Iris pigment epithelial cell (primary cell): ENCODE measurements at regions not wholly inside any gene's neighbourhood (a gene's known extent, or its start where the extent isn't known, plus 50 kb on each side); places are given as distances from the start of the nearest gene placed in this dataset.

Source experiments
- DNase-seq: peaks from one replicate; pipeline ENCODE4 v3.0.0-alpha.2; 2011; ENCODE audit warnings: low read depth

DNA sequence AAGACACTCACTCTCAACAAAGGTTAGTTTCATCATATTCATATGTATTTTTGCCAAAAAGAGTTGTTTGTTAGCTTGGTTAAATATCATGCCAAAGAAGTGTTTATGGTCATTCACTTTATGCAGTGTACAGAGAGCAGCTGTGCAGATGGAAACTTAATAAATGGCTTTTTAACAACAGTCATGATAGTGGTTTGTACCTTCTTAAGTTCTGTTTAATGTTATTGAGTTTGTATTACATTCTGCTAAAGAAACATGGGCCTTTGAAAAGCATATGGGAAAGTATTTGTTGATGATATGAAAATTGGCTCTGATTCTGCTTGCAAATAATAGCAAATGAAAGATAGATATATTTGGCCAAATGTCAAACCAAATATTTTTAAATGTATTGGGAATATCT is 607.3 kb downstream of the NCAM2 start:
- no peak for DNase-seq

DNA sequence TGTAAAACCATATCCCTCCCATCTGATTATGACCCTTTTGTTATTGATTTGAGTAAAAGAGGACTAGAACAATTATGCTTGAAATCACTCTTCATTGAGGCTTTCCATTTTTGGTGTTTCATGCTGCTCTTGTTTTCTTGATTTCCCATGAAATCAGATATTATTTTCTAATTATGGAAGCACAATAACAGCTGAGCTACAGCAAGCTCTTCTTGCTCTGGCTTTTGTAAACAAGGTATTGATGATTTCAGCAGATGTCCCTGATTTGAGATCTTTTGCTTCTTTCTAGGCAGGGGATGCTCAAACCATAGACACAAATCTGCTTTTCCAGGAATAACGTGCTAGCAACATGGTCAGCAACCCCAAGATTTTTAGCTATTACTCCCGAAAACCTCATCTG is 607.8 kb downstream of the NCAM2 start:
- no peak for DNase-seq

DNA sequence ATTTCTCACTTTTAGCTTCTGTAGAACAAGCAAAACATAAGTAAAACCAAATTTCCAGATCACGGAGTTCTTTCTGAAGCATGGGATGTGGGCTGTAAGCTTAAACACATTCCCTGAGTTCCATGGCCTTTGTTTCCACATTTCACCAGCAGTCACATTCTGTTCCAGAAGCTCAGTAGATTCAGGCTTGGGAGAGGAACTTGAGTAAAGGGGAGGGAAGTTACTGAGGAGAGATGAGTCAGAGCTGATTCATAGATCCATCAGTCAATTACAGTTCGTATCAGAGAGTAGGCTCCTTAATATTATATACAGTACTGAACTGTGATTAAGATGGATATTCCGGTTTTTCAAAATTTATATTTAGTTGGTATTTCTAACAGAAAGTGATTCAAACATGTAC is 614.3 kb downstream of the NCAM2 start:
- peak; percentile 89 for DNase-seq

DNA sequence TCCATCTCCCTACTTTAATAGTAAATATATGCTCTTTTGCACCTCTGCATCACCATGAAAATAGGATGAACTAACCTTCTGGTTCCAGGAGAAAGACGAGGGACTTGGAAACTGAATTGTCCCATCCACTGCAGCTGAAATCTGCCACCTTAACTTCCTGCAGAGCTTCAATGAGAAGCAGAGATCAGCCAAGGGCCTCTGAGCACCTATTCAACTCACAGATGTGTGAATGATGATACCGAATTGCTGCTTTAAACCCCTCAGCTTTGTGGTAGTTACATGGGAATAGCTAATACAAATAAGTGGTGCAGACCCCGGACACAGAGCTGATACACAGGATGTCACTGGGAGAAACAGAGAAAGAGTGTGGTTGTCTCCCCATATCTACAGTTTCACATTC is 616.8 kb downstream of the NCAM2 start:
- no peak for DNase-seq

DNA sequence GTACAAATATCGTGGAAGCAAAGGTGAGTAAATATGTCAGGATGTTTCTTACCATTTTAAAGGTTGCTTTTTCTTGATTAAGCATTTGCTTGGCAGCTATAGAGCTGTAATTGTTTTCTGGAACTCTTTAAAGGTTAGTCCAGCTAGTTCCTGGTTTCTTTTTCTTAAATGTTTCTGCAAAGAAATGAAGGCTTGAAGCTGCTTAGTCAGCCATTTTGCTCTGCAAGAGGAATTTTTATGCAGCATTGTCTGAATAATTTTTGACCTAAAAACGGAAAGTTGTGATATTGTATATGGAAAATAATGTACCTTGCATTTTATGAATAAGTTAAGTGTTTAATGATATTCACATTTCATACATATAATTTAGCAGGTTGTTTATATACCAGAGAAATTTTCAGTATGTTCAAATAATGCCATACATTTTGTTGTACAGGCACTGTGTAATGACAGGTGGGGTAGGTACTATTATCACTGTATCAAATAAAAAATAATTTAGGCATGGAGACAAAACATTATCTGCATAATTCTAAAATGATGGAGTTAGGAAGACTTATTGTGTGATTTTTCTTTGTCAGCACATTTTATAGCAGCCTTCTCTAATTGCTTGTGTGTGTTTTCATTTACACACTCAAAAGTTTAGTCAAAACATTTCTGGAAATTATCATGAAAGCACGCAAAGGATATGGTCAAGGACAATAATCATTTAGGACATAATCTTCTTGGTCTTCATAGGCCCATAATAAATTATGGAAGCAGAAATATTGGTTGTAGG is 624.4 kb downstream of the NCAM2 start:
- no peak for DNase-seq

DNA sequence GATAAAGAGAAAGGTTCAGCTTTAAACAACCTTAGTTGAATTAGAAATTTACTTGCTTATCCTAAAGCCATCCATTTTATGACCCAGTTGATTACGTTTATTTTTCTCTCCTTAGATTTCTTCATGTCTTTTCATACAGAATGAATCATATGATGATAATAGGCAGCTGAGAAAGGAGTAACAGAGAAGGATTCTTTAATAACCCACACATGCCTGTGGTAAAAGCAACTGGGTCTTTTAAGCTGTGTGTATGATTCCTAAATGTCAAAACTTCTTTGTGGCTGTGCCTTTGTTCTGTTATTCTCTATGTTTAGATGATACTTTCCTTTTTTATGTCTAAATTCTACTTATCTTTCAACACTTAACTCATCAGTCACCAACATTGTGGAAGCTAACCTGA is 626.5 kb downstream of the NCAM2 start:
- peak; percentile 69 for DNase-seq

DNA sequence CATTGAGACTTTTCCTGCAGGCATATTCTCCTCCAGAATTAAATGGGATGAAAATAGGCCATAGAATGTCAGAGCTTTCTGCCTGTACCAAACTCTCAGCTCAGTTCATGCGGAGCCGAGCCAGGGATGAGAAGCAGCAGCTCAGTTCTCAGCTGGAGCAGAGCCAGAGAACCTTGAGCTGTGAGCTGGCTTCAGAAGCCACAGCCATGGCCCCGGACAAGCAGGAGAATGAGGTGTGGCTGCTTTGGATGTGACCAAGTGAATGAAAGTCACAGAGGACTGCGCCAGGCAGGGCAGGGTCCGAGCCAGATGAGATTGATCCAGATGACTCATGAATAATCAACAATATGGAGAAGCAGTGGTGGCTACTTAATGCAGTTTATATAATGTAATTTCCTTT is 633.8 kb downstream of the NCAM2 start:
- peak; percentile 10 for DNase-seq

DNA sequence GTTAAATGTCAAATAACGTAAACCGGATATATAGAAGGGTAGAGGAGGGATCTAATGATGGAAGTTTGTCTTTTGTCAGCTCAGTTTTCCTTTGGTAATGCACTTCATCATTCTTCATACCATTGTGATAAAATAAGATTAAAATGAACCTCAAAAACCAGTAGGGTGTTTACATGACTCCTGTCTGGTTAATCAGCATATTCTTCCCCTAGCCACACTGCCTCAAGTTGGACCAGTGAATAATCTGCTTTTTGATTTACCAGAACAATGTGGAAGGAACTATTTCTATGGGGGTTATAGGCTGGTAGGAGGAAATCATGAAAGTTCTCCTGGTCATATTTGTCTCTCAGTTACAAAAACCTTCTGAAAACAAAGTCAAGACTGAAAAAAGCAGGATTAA is 634.7 kb downstream of the NCAM2 start:
- no peak for DNase-seq

DNA sequence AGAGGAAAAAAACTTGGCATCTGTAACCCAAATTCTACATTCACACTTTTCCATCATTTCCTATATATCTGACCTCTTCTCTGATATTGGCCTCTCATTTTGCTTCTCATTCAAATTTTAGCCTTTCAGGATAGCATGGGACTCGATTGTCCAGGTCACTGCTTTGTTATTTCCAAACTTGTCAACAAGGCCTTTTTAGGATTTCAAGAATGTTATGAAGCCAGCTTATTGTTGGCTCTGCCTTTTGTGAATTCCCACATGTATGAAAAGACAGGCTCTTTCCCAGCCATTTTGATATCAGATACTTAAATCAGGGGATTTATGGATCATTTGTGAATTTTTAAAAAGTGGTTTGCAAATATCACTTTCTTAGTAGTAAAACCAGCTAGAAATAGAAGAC is 663.5 kb downstream of the NCAM2 start:
- DNase-seq: no peak

DNA sequence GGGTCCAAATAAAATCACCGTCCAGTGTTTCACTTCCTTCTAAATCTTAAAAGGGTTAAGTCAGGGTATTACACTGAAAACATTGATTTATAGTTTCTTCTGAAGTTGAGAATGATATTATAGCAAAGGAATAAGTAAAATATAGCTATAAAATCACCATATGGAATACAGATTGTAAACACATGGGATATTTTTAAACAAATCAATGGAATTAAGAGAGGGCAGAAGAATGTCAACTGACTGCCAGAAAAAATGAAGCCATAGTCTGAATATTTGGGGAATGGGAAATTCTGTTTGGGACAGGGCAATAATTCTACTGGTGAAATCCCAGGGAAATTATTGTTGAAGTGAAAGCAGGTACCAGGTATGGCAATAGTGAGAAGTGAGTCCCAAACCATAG is 664.6 kb downstream of the NCAM2 start:
- DNase-seq: no peak

DNA sequence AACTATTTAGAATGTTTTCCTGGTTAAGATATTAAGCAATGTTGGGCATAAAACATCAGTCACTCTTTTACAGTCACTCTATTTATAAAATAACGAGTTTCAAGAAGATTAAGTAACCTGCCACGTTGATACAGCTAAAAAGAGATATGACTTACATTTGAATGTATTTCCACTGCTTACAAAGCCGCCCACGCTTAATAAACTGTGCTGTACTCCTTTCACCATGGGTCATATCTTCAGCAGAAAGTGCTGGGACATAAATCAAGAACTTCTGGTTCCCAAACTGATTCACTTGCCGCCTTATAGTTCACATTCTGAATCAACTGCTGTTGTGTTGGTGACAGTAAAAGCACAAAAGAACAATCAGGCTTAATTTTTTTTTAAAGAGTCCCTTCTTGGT is 666.7 kb downstream of the NCAM2 start:
- peak; percentile 1 for DNase-seq

DNA sequence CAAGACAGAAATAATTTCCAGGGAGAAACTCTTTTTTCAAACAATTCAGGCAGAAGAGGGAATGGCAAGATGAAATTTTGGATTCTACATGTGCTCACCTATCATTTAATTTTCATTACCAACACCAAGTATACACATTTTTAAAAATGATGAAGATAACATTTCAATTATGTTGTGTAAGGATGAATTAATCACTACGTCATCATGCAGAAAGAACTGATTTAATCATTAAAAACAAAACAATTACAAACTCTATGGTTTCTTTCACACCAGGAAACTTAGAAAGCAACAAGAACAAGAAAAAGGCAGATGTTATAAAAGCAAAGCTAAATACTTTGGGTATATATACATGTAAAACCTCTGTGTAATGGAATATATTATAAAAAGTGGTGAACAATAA is 668.5 kb downstream of the NCAM2 start:
- no peak for DNase-seq

DNA sequence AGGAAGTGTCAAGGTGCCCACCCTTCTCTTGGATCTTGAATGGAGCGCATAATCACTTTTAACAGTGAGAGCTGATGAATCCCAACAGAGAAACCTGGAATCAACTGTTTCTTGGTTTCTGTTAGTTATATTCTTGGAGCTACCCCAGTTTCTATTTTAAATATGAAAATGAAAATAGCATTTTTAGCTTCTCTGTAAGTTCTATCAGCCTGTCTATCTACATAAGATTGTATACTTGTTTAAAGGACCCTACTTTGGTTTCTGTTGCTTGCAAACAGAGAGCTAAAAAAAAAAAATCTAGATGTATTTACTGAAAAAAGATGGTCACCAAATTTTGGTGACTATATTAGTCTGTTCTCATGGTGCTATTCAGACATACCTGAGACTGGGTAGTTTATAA is 670.0 kb downstream of the NCAM2 start:
- DNase-seq: no peak

DNA sequence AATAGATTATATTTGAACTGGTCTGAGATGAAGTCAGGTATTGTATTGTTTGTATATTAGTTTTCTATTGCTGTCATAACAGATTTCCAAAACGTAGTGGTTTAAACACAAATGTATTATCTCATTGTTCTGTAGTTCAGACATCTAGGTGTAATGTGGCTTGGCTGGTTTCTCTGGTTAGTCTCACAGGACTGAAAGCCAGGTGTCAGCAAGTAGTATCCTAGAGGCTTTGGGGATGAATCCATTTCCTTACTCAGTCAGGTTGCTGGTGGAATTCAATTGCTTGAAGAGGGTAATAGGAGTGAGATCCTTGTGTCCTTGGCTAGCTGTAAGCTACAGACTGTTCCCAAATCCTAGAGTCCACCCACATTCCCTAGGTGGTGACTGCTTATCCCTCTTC is 675.8 kb downstream of the NCAM2 start:
- DNase-seq: no peak

DNA sequence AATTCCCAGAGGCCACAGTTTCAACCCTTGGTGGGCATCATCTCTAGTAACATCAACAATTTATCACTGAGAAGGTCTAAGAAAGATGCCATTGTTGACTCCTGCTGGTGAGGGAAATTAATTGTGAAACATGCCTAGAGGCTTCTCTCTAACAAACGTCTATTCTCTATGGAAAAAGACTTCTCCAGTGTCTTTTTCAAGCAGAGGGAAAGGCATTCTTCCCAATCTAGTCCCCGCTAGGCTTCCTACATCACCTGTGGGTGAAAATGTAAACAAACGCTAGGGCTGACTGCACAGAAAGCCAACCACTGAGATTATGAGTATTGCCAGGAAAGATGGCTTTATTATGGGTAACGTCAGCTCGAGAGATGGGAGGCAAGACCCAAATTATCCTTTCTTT is 677.4 kb downstream of the NCAM2 start:
- no peak for DNase-seq

DNA sequence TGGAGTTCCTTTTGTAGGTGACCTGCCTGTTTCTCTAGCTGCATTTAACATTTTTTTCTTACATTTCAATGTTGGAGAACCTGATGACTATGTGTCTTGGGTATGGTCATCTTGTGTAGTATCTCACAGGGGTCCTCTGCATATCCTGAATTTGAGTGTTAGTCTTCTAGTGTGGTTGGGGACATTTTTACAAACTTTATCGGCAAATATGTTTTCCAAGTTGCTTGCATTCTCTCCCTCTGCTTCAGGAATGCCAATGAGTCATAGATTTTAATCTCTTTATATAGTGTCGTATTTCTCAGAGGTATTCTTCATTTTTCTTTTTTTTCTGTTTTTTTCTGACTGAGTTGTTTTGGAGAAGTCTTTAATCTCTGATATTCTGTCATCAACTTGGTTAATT is 684.0 kb downstream of the NCAM2 start:
- DNase-seq: peak; percentile 45

DNA sequence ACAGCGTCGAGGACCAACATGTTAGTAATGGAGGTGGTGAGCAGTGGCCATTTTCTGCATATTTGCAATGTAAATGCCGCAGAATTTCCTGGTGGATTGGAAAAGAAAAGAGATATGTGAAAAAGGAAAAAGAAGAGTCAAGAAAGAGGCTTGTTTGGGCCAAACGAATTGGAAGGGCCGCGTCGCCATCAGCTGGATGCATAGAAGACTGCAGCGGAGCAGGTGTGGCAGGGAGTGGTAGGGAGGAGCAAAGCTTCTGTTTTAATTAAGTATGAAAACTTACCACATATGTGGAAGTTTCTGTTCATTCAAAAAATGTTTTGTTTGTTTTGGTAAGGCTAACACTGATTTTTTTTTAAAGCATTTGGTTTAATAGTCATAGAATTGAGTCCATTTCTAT is 690.7 kb downstream of the NCAM2 start:
- DNase-seq: peak; percentile 38

DNA sequence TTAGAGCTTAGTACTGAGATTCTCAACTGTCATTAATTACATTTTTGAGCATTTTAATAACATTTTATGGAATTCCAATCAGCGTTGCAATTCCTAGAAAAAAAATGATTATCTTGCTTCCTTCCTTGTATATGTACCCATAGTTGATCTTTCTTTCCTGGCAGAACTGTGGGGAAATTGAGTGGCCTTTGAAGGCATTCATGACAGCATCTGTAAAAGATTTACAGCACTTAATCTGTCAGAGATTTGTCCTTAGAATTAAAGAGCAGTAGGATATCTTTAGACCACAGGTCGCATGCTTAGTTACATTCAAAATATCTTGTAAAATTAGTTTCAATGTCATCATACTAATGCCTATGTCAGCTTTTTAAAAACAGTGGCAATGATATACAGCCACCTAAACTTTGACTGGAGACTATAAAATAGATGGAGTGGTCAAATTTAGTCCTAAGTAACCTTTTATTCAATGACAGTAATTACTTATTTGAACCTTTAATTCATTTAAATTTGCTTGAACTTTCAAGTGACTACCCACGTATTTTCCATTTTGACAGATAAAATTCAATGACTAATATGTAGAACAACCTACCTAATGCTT is 692.0 kb downstream of the NCAM2 start:
- DNase-seq: no peak

DNA sequence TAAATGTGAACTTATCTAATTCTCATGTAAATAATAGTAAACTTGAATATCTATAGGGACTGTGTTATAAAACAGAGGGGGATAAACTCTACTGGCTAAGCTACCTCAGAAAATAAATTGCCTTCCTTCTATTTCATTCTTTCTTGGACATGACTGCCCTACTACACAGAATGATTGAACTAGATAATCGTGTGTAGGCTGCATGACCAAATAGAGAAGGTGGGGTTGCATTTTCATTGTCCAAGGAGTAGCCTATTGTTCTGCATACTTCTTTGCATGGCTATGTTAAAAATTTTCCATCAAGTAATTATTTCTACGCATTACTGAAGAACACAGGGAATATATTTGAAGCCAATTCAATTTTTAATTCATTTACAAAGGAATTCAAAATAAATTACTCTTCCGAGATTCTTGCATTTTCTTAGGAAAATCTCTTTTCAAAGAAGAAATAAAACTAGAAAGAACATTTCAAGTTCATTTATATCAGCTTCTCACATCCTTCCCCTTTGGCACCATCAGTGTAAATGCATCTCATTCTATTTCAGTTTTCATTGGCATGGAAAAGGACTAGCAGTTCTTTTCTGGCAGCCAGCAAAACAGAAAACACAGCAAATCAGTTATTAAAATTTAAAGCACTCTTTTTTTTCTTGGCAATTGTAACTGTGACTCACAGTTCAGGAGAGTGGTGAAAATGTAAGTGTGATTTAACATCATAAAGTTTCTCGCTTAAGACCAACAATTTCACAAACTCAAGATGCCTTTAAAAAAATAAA is 714.7 kb downstream of the NCAM2 start:
- peak; percentile 57 for DNase-seq

DNA sequence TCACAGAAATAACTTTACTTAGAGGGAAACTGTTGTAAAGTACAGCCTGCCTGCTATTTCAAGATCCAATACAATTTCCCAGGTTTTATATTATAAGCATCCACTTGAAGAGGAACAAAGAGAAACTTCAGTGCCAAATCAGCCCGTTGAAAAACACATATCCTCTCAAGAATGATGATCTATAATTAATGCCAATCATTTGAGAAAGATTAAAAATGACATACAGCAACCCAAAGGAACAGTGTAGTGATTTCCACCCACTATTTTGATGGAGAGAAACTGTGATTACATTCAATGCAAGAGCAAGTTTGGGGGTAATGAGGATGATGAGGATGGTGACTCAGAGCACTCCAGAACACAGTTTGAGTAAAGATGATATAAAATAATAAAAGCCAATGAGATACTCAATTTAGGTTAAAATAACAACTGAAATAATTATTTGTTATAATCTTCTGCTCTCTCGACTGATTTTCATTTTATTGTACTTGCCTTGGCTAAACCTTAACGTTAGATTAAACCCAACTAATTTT is 715.5 kb downstream of the NCAM2 start:
- no peak for DNase-seq

DNA sequence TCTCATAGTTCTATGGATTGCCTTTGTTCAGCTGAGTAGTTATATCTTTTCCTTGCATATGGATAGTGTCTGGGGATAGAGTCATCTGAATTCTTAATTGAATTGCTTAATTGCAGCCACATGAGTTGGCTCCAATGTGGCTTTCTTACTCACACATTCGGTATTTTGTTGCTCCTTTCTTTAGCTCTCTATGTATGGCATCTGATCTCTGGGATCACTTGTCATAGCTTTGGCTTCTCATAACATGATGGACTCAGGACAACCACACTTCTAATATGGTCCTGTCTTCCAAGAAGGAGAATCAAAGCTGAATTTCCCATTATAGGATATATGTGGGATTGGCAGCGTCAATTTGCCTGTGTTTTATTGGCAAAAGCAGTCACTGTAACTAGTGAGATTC is 716.2 kb downstream of the NCAM2 start:
- DNase-seq: peak; percentile 69

DNA sequence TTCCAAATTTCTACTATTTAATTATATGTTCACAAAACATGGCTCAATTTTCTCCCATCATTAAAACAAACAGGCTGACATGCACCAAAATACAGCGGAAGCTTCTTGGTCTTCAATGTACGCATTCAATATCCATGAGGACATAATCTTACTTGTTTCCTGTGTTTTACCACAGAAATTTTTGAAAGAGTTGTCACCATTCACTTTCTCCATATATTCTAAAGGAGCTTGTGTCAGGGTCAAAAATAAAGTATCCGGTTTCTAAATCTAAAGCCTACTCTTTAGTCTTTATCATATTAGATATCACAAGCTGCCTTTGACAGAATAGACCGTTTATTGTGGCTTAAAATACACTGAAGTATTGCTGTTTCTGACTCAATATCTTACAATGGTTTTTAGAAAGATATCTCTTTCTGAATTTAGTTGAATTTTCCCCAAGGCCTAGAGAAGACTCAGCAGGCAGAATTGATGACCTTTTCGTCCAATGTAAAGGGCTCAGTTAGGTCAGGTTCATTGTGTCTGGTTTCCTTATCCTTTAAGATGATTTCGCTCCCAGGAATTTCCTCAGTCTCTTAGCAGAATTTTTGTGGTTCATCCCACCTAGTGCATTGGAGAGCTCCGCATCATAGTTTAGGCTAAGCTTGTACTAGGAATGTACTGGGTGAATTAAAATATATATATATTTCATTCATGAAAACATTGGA is 717.2 kb downstream of the NCAM2 start:
- DNase-seq: peak; percentile 82
